Caco-2 (cell line): ENCODE measurements at regions not wholly inside any gene's neighbourhood (a gene's known extent, or its start where the extent isn't known, plus 50 kb on each side); places are given as distances from the start of the nearest gene placed in this dataset.

Experiments used
- BruUV-seq: library from RNA; stranded (reverse); fragments of 400-500 nt; replicated peaks from 2 replicates; lab custom pipeline; 2021; lab: Mats Ljungman, UMichigan
- CTCF ChIA-PET: fragments of 300-600 bp; sonication (Branson Sonifier 250); formaldehyde crosslinking; loops from one replicate; lab custom pipeline; 2022; ENCODE audit warnings: antibody characterized with exemption; lab: Charles Lee
- POLR2A ChIA-PET: fragments of 300-600 bp; sonication (Branson Sonifier 250); formaldehyde crosslinking; loops from one replicate; lab custom pipeline; 2022; ENCODE audit warnings: antibody characterized with exemption; lab: Charles Lee
- DNase-seq, 2 experiments: peaks; one replicate each; pipeline versions ENCODE4 v3.0.0 to v3.0.0-alpha.2; 2020 to 2022
- H3K27me3 ChIP-seq: replicated peaks from 2 replicates; pipeline ENCODE4 v1.6.0; 2011; ENCODE audit warnings: low read length; ENCODE audit not compliant: control insufficient read depth, insufficient read depth
- H3K36me3 ChIP-seq: 2 replicates; pipeline ENCODE4 v1.5.1; 2011; ENCODE audit warnings: low read length; ENCODE audit not compliant: control insufficient read depth, insufficient read depth
- H3K4me1 ChIP-seq: fragments of 250-450 bp; sonication (Bioruptor Pico); 2 replicates; pipeline ENCODE4 v1.5.1; 2020; ENCODE audit warnings: mild to moderate bottlenecking
- H3K4me3 ChIP-seq: 2 replicates; pipeline ENCODE4 v1.5.1; 2011; ENCODE audit warnings: low read depth, mild to moderate bottlenecking, control low read depth, low read length
- H3K9me3 ChIP-seq: fragments of 250-450 bp; sonication (Bioruptor Pico); 2 replicates; pipeline ENCODE4 v1.5.1; 2020; ENCODE audit warnings: mild to moderate bottlenecking, moderate library complexity
- H3K27ac Mint-ChIP-seq: one replicate; pipeline ENCODE4 v1.8.0; 2022; ENCODE audit warnings: mixed read lengths; ENCODE audit not compliant: unreplicated experiment
- H3K27me3 Mint-ChIP-seq: one replicate; pipeline ENCODE4 v1.8.0; 2022; ENCODE audit warnings: mixed read lengths; ENCODE audit not compliant: insufficient read depth, unreplicated experiment
- H3K36me3 Mint-ChIP-seq: one replicate; pipeline ENCODE4 v1.8.0; 2022; ENCODE audit warnings: mild to moderate bottlenecking, mixed read lengths; ENCODE audit not compliant: insufficient read depth, unreplicated experiment
- H3K4me1 Mint-ChIP-seq: one replicate; pipeline ENCODE4 v1.8.0; 2022; ENCODE audit warnings: low read depth, mixed read lengths; ENCODE audit not compliant: unreplicated experiment
- H3K4me3 Mint-ChIP-seq: one replicate; pipeline ENCODE4 v1.8.0; 2022; ENCODE audit warnings: mild to moderate bottlenecking, moderate library complexity, mixed read lengths; ENCODE audit not compliant: unreplicated experiment
- H3K9me3 Mint-ChIP-seq: one replicate; pipeline ENCODE4 v1.8.0; 2022; ENCODE audit warnings: mixed read lengths; ENCODE audit not compliant: unreplicated experiment
- CTCF ChIP-seq, 2 experiments: fragments of 200-600 bp in 1 of 2; IDR thresholded peaks; 1 replicate in 1 of 2; 2 replicates in 1 of 2; pipeline versions ENCODE4 v1.5.1 to v1.8.0; 2011 to 2022; ENCODE audit warnings: antibody characterized with exemption in 1 of 2, control low read depth in 1 of 2, inconsistent platforms in 1 of 2, low read depth in 1 of 2, low read length in 1 of 2, mild to moderate bottlenecking in 1 of 2, moderate library complexity in 1 of 2; ENCODE audit not compliant: insufficient read depth in 1 of 2, severe bottlenecking in 1 of 2, unreplicated experiment in 1 of 2
- intact Hi-C: fragments of 100-400 bp; cut with micrococcal nuclease; formaldehyde crosslinking; loops from one replicate; pipeline ENCODE4 v1.10.0; 2022; ENCODE audit not compliant: unreplicated experiment

- Mint-ChIP-seq H3K27ac (no peak overlapping the region), H3K27me3 (no peaks in the 10 kb centered on the region), H3K4me1 (no peaks in the 10 kb centered on the region), H3K9me3 (peaks cover 18% of the 10 kb centered on the region), H3K4me3 (no peak overlapping the region), H3K36me3 (no peaks in the 10 kb centered on the region)
- Histone ChIP-seq H3K4me1 (no peaks in the 10 kb centered on the region), H3K36me3 (no peaks in the 10 kb centered on the region), H3K9me3 (no peaks in the 10 kb centered on the region), H3K4me3 (no peak overlapping the region), H3K27me3 (no peaks in the 10 kb centered on the region)
- intact Hi-C loops = no loop called here
- DNase-seq = no peak
- no TSS peak for BruUV-seq
- CTCF ChIA-PET = interaction anchor here (1.2 kb wide), 1 partner anchor 36 kb away, joined by 3 read pairs; no protein-coding TSS in a partner anchor
- POLR2A ChIA-PET = no interaction called here
- no peak for TF ChIP-seq CTCF (IDR thresholded peaks at IDR 0.05; ENCODE audit: insufficient read depth in 1 of 2, low read depth in 1 of 2, low read length in 1 of 2, severe bottlenecking in 1 of 2, unreplicated experiment in 1 of 2)
These were observed 72.3 kb upstream of the XYLT1 start for GRCh38 chr16:17543073-17543472.

- no peaks in the 10 kb centered on the region for H3K9me3 ChIP-seq
- H3K9me3 Mint-ChIP-seq = peaks cover 14% of the 10 kb centered on the region
- DNase-seq = no peak
- BruUV-seq = no TSS peak
- H3K36me3 Mint-ChIP-seq = no peaks in the 10 kb centered on the region
- no peak for TF ChIP-seq CTCF (IDR thresholded peaks at IDR 0.05; ENCODE audit: insufficient read depth in 1 of 2, low read depth in 1 of 2, low read length in 1 of 2, severe bottlenecking in 1 of 2, unreplicated experiment in 1 of 2)
- H3K4me1 Mint-ChIP-seq = no peaks in the 10 kb centered on the region
- H3K4me3 ChIP-seq = no peak overlapping the region
- ChIA-PET CTCF (interaction anchor here (0.6 kb wide), 1 partner anchor 74 kb away, joined by 3 read pairs; no protein-coding TSS in a partner anchor), POLR2A (no interaction called here)
- H3K27me3 Mint-ChIP-seq = no peaks in the 10 kb centered on the region
- no peaks in the 10 kb centered on the region for H3K36me3 ChIP-seq
- no peak overlapping the region for H3K27ac Mint-ChIP-seq
- H3K4me1 ChIP-seq = no peaks in the 10 kb centered on the region
- intact Hi-C loops = no loop called here
- no peak overlapping the region for H3K4me3 Mint-ChIP-seq
- no peaks in the 10 kb centered on the region for H3K27me3 ChIP-seq
These were observed 70.6 kb upstream of the XYLT1 start for GRCh38 chr16:17541324-17541723.

GRCh38 chr16:17538927-17539326, 68.2 kb upstream of the XYLT1 start:
- no peak for TF ChIP-seq CTCF (IDR thresholded peaks at IDR 0.05; ENCODE audit: insufficient read depth in 1 of 2, low read depth in 1 of 2, low read length in 1 of 2, severe bottlenecking in 1 of 2, unreplicated experiment in 1 of 2)
- no peaks in the 10 kb centered on the region for H3K36me3 Mint-ChIP-seq
- Histone ChIP-seq H3K36me3 (no peaks in the 10 kb centered on the region), H3K4me3 (no peak overlapping the region), H3K9me3 (no peaks in the 10 kb centered on the region), H3K27me3 (no peaks in the 10 kb centered on the region), H3K4me1 (no peaks in the 10 kb centered on the region)
- H3K4me1 Mint-ChIP-seq = no peaks in the 10 kb centered on the region
- intact Hi-C loops = no loop called here
- H3K27me3 Mint-ChIP-seq = peaks cover 3% of the 10 kb centered on the region
- H3K4me3 Mint-ChIP-seq = no peak overlapping the region
- no peak overlapping the region for H3K27ac Mint-ChIP-seq
- ChIA-PET CTCF (no interaction called here), POLR2A (no interaction called here)
- no peaks in the 10 kb centered on the region for H3K9me3 Mint-ChIP-seq
- no peak for DNase-seq
- no TSS peak for BruUV-seq
